ENCODE measurements at regions not wholly inside any gene's neighbourhood (a gene's known extent, or its start where the extent isn't known, plus 50 kb on each side); places are given as distances from the start of the nearest gene placed in this dataset.

DNA sequence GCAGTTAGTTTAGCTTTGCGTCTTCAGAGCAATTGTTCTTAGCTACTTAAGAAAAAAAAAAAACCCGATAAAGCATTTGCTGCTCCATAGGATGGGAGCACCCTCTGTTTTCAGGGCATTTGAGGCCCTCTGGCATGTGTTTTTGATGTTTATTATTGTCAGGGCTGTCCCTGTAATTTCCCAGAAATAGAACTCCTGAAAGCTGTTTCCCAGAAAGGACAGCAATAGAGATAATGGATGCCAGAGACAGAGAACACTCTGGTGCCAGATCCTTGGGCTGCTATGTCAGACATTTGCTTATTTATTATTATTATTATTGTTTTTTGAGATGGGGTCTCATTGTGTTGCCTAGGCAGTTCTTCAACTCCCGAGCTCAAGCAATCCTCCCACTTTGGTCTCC, 201.3 kb downstream of the ALG10 start:
- TF ChIP-seq, protein P1, sequence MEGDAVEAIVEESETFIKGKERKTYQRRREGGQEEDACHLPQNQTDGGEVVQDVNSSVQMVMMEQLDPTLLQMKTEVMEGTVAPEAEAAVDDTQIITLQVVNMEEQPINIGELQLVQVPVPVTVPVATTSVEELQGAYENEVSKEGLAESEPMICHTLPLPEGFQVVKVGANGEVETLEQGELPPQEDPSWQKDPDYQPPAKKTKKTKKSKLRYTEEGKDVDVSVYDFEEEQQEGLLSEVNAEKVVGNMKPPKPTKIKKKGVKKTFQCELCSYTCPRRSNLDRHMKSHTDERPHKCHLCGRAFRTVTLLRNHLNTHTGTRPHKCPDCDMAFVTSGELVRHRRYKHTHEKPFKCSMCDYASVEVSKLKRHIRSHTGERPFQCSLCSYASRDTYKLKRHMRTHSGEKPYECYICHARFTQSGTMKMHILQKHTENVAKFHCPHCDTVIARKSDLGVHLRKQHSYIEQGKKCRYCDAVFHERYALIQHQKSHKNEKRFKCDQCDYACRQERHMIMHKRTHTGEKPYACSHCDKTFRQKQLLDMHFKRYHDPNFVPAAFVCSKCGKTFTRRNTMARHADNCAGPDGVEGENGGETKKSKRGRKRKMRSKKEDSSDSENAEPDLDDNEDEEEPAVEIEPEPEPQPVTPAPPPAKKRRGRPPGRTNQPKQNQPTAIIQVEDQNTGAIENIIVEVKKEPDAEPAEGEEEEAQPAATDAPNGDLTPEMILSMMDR (IDR thresholded peaks at IDR 0.05): no peak
- no peak for TF ChIP-seq POLR2A (IDR thresholded peaks at IDR 0.05)
- TF ChIP-seq POLR2AphosphoS5 (IDR thresholded peaks at IDR 0.05): no peak
